K562 (cell line): ENCODE measurements at regions not wholly inside any gene's neighbourhood (a gene's known extent, or its start where the extent isn't known, plus 50 kb on each side); places are given as distances from the start of the nearest gene placed in this dataset.

ENCODE experiments used
- CHCHD3 ChIP-seq: fragments of 250-450 bp; sonication (Bioruptor Pico); IDR thresholded peaks from 2 replicates; pipeline ENCODE4 v2.1.2; 2022; ENCODE audit warnings: mild to moderate bottlenecking
- HNRNPLL ChIP-seq: fragments of 200-400 bp; formaldehyde crosslinking; IDR thresholded peaks from 2 replicates; pipeline ENCODE4 v1.6.1; 2017; ENCODE audit warnings: low read length, low read depth, mild to moderate bottlenecking; ENCODE audit not compliant: poor library complexity, severe bottlenecking
- NR1H2 ChIP-seq: sonication (generic); formaldehyde crosslinking; IDR thresholded peaks from 2 replicates; pipeline ENCODE4 v1.4.0; 2020; ENCODE audit warnings: mild to moderate bottlenecking, missing genetic modification reagents
- ZNF316 ChIP-seq: fragments of 450-650 bp; IDR thresholded peaks from 2 replicates; pipeline ENCODE4 v1.6.1; 2016
- ZNF57 ChIP-seq: fragments of 450-650 bp; formaldehyde crosslinking; IDR thresholded peaks from 2 replicates; pipeline ENCODE4 v1.4.0; 2020; ENCODE audit warnings: mild to moderate bottlenecking, moderate library complexity
- TF ChIP-seq, protein P1 (sequence below): fragments of 250-450 bp; sonication (Bioruptor Pico); IDR thresholded peaks from 2 replicates; pipeline ENCODE4 v1.4.0; 2020; ENCODE audit warnings: mild to moderate bottlenecking, moderate library complexity
- TF ChIP-seq, protein P2 (sequence below): IDR thresholded peaks from 3 replicates; pipeline ENCODE4 v1.6.1; 2011; ENCODE audit warnings: borderline replicate concordance, mild to moderate bottlenecking; ENCODE audit not compliant: insufficient read length, insufficient read depth
- TF ChIP-seq, protein P3 (sequence below): sonication (generic); formaldehyde crosslinking; IDR thresholded peaks from 2 replicates; pipeline ENCODE4 v1.8.1; 2022; ENCODE audit warnings: missing genetic modification reagents

DNA sequence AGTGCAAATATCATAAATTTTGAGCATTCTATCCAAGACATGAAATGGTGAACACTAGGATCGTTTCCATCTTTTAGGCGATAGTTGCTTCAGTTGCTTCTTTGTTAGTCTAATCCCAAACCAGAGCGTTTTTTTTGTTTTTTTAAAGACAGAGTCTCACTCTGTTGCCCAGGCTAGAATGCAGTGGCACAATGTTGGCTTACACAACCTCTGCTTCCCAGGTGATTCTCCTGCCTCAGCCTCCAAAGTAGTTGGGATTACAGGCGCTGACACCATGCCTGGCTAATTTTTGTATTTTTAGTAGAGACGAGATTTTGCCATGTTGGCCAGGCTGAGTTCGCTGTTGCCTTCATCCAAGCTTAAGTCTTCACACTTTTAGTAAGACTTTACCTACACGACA, 265.3 kb downstream of the SHQ1 start (continued):
- TF ChIP-seq, protein P1, sequence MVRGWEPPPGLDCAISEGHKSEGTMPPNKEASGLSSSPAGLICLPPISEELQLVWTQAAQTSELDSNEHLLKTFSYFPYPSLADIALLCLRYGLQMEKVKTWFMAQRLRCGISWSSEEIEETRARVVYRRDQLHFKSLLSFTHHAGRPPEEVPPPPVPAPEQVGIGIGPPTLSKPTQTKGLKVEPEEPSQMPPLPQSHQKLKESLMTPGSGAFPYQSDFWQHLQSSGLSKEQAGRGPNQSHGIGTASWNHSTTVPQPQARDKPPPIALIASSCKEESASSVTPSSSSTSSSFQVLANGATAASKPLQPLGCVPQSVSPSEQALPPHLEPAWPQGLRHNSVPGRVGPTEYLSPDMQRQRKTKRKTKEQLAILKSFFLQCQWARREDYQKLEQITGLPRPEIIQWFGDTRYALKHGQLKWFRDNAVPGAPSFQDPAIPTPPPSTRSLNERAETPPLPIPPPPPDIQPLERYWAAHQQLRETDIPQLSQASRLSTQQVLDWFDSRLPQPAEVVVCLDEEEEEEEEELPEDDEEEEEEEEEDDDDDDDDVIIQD (CRISPR knock-in tag) = no peak
- TF ChIP-seq NR1H2 (no peak), HNRNPLL (no peak), ZNF316 (no peak), ZNF57 (no peak), CHCHD3 (CRISPR knock-in tag) (no peak)
- TF ChIP-seq, protein P2, sequence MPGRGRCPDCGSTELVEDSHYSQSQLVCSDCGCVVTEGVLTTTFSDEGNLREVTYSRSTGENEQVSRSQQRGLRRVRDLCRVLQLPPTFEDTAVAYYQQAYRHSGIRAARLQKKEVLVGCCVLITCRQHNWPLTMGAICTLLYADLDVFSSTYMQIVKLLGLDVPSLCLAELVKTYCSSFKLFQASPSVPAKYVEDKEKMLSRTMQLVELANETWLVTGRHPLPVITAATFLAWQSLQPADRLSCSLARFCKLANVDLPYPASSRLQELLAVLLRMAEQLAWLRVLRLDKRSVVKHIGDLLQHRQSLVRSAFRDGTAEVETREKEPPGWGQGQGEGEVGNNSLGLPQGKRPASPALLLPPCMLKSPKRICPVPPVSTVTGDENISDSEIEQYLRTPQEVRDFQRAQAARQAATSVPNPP = no peak
- TF ChIP-seq, protein P3, sequence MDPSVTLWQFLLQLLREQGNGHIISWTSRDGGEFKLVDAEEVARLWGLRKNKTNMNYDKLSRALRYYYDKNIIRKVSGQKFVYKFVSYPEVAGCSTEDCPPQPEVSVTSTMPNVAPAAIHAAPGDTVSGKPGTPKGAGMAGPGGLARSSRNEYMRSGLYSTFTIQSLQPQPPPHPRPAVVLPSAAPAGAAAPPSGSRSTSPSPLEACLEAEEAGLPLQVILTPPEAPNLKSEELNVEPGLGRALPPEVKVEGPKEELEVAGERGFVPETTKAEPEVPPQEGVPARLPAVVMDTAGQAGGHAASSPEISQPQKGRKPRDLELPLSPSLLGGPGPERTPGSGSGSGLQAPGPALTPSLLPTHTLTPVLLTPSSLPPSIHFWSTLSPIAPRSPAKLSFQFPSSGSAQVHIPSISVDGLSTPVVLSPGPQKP = no peak
